ENCODE measurements at regions not wholly inside any gene's neighbourhood (a gene's known extent, or its start where the extent isn't known, plus 50 kb on each side); places are given as distances from the start of the nearest gene placed in this dataset.

- no peaks in the 10 kb centered on the region for H3K36me3 ChIP-seq
- H3K27me3 ChIP-seq, result no peaks in the 10 kb centered on the region
- H3K4me1 ChIP-seq, result no peaks in the 10 kb centered on the region
- H3K4me3 ChIP-seq, result no peak overlapping the region
- TF ChIP-seq POLR2AphosphoS5 (IDR thresholded peaks at IDR 0.05), result no peak
- TF ChIP-seq POLR2A (IDR thresholded peaks at IDR 0.05), result no peak
- no peak for TF ChIP-seq EP300 (IDR thresholded peaks at IDR 0.05)
- TF ChIP-seq CTCF (IDR thresholded peaks at IDR 0.05), result no peak
- WGBS, 2 donors (ENCODE audit: low coverage in 1 of 2), result 83% methylated on average over 1 of the region's 1 CpG; no CpG with 5 or more reads in 1 of the 2 donors
- H3K27ac ChIP-seq, result no peak overlapping the region
- no peak for ATAC-seq
- H3K9me3 ChIP-seq, result no peaks in the 10 kb centered on the region
Observed at GRCh38 chr10:84698989-84699388, 370.6 kb downstream of the CCSER2 start.

- ATAC-seq, result no peak
- WGBS, 2 donors (ENCODE audit: low coverage in 1 of 2), result 20 to 67% methylated on average over 1 to 3 of the region's 4 CpGs
Observed at GRCh38 chr10:84700668-84701369, 372.4 kb downstream of the CCSER2 start.

GRCh38 chr10:84701370-84701720 is 373.0 kb downstream of the CCSER2 start:
- no peak for ATAC-seq
- H3K4me1 ChIP-seq, result no peaks in the 10 kb centered on the region
- no peaks in the 10 kb centered on the region for H3K27me3 ChIP-seq
- no peak overlapping the region for H3K27ac ChIP-seq
- H3K9me3 ChIP-seq, result no peaks in the 10 kb centered on the region
- no peak for TF ChIP-seq EP300 (IDR thresholded peaks at IDR 0.05)
- no peaks in the 10 kb centered on the region for H3K36me3 ChIP-seq
- H3K4me3 ChIP-seq, result no peak overlapping the region
- 69% methylated on average over 2 of the region's 3 CpGs; no CpG with 5 or more reads in 1 of the 2 donors for WGBS, 2 donors (ENCODE audit: low coverage in 1 of 2)

More at GRCh38 chr10:84700668-84701369, 372.4 kb downstream of the CCSER2 start:
- Histone ChIP-seq H3K27ac (no peak overlapping the region), H3K36me3 (no peaks in the 10 kb centered on the region), H3K9me3 (no peaks in the 10 kb centered on the region), H3K4me3 (no peak overlapping the region), H3K27me3 (no peaks in the 10 kb centered on the region), H3K4me1 (no peaks in the 10 kb centered on the region)
- no peak for TF ChIP-seq POLR2AphosphoS5 (IDR thresholded peaks at IDR 0.05)
- TF ChIP-seq EP300 (IDR thresholded peaks at IDR 0.05), result no peak
- no peak for TF ChIP-seq POLR2A (IDR thresholded peaks at IDR 0.05)
- no peak for TF ChIP-seq CTCF (IDR thresholded peaks at IDR 0.05)

GRCh38 chr10:84704101-84704500 is 375.7 kb downstream of the CCSER2 start:
- H3K4me3 ChIP-seq, result no peak overlapping the region
- ATAC-seq, result no peak
- no peak overlapping the region for H3K27ac ChIP-seq
- TF ChIP-seq POLR2A (IDR thresholded peaks at IDR 0.05) (no peak), EP300 (IDR thresholded peaks at IDR 0.05) (no peak), POLR2AphosphoS5 (IDR thresholded peaks at IDR 0.05) (no peak), CTCF (IDR thresholded peaks at IDR 0.05) (no peak)
- WGBS, 2 donors (ENCODE audit: low coverage in 1 of 2), result 71 to 78% methylated on average over 1 to 3 of the region's 3 CpGs
- no peaks in the 10 kb centered on the region for H3K36me3 ChIP-seq
- no peaks in the 10 kb centered on the region for H3K27me3 ChIP-seq
- H3K9me3 ChIP-seq, result no peaks in the 10 kb centered on the region
- no peaks in the 10 kb centered on the region for H3K4me1 ChIP-seq

- no peak overlapping the region for H3K4me3 ChIP-seq
- WGBS, 2 donors (ENCODE audit: low coverage in 1 of 2), result 33 to 100% methylated on average over 1 of the region's 1 CpG
- no peaks in the 10 kb centered on the region for H3K36me3 ChIP-seq
- H3K27me3 ChIP-seq, result no peaks in the 10 kb centered on the region
- no peaks in the 10 kb centered on the region for H3K4me1 ChIP-seq
- no peak overlapping the region for H3K27ac ChIP-seq
- ATAC-seq, result no peak
- TF ChIP-seq EP300 (IDR thresholded peaks at IDR 0.05), result no peak
- no peak for TF ChIP-seq POLR2A (IDR thresholded peaks at IDR 0.05)
- no peak for TF ChIP-seq POLR2AphosphoS5 (IDR thresholded peaks at IDR 0.05)
- TF ChIP-seq CTCF (IDR thresholded peaks at IDR 0.05), result no peak
- H3K9me3 ChIP-seq, result no peaks in the 10 kb centered on the region
Observed at GRCh38 chr10:84706431-84706830, 378.0 kb downstream of the CCSER2 start.

Data from gastroesophageal sphincter (tissue), 4 donors.